ENCODE measurements at regions not wholly inside any gene's neighbourhood (a gene's known extent, or its start where the extent isn't known, plus 50 kb on each side); places are given as distances from the start of the nearest gene placed in this dataset.

GRCh38 chr17:79478841-79479240, 132.0 kb downstream of the RBFOX3 start:
- TF ChIP-seq CTCF (conservative IDR thresholded peaks at IDR 0.05; ENCODE audit: low read depth, low read length) = no peak
- no peak for DNase-seq (ENCODE audit: low read depth)
- H3K4me3 ChIP-seq (ENCODE audit: low read depth, low read length) = no peak overlapping the region

GRCh38 chr17:79478051-79478461, 132.8 kb downstream of the RBFOX3 start:
- no peak for TF ChIP-seq CTCF (conservative IDR thresholded peaks at IDR 0.05; ENCODE audit: low read depth, low read length)
- no peak overlapping the region for H3K4me3 ChIP-seq (ENCODE audit: low read depth, low read length)
- DNase-seq (ENCODE audit: low read depth) = no peak

GRCh38 chr17:79476074-79476652, 134.7 kb downstream of the RBFOX3 start:
- H3K4me3 ChIP-seq (ENCODE audit: low read depth, low read length) = no peak overlapping the region
- no peak for TF ChIP-seq CTCF (conservative IDR thresholded peaks at IDR 0.05; ENCODE audit: low read depth, low read length)
- DNase-seq (ENCODE audit: low read depth) = no peak

GRCh38 chr17:79473876-79474440, 136.9 kb downstream of the RBFOX3 start:
- no peak overlapping the region for H3K4me3 ChIP-seq (ENCODE audit: low read depth, low read length)
- DNase-seq (ENCODE audit: low read depth) = no peak
- no peak for TF ChIP-seq CTCF (conservative IDR thresholded peaks at IDR 0.05; ENCODE audit: low read depth, low read length)

- TF ChIP-seq CTCF (conservative IDR thresholded peaks at IDR 0.05; ENCODE audit: low read depth, low read length) = no peak
- DNase-seq (ENCODE audit: low read depth) = no peak
- no peak overlapping the region for H3K4me3 ChIP-seq (ENCODE audit: low read depth, low read length)
These were observed 137.6 kb downstream of the RBFOX3 start for GRCh38 chr17:79473111-79473875.

- DNase-seq (ENCODE audit: low read depth) = no peak
- no peak for TF ChIP-seq CTCF (conservative IDR thresholded peaks at IDR 0.05; ENCODE audit: low read depth, low read length)
- H3K4me3 ChIP-seq (ENCODE audit: low read depth, low read length) = no peak overlapping the region
These were observed 140.1 kb downstream of the RBFOX3 start for GRCh38 chr17:79470754-79471153.

Data from epithelial cell of proximal tubule (primary cell).